ENCODE measurements at regions not wholly inside any gene's neighbourhood (a gene's known extent, or its start where the extent isn't known, plus 50 kb on each side); places are given as distances from the start of the nearest gene placed in this dataset.

DNA sequence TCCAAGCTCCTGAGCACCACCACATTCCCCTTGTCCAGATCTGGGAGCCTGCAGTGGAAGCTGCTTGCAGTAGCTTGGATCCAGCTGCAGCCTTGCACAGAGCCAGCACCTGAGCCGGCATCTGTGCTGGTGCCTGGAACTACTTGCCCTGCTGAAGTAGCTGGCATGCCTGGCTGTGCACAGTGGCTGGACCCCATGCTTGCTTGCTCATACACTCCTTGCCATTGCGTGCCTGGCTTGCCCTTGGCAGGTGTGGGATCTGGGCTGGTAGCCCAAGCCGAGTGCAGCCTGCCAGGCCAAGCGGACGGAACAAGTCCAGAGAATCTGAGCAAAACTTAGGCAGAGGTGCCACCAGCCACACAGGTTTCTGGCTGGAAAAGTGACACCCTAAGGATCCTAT lies 759.9 kb downstream of the IPMK start:
- no peaks in the 10 kb centered on the region for H3F3A ChIP-seq (replicated peaks; ENCODE audit: low read depth)
- H2AFZ ChIP-seq, result no peak overlapping the region
- no peaks in the 10 kb centered on the region for H3K4me1 ChIP-seq (ENCODE audit: insufficient read depth)
- no peak overlapping the region for H3K27ac Mint-ChIP-seq
- no peaks in the 10 kb centered on the region for H3K27me3 Mint-ChIP-seq (ENCODE audit: insufficient read depth, low read depth, poor library complexity)
- H3K4me3 Mint-ChIP-seq, result no peak overlapping the region
- H3K9me3 Mint-ChIP-seq, result peaks cover 7% of the 10 kb centered on the region
- no peaks in the 10 kb centered on the region for H3K4me1 Mint-ChIP-seq
- no peaks in the 10 kb centered on the region for H3K79me2 ChIP-seq (replicated peaks; ENCODE audit: insufficient read depth)
- H3K36me3 ChIP-seq (ENCODE audit: insufficient read depth), result no peaks in the 10 kb centered on the region
- no peak for TF ChIP-seq NANOG (IDR thresholded peaks at IDR 0.05; ENCODE audit: borderline replicate concordance)
- TF ChIP-seq ZNF331 (CRISPR knock-in tag; IDR thresholded peaks at IDR 0.05; ENCODE audit: low read depth), result no peak
- no peak for TF ChIP-seq CREB1 (CRISPR knock-in tag; IDR thresholded peaks at IDR 0.05; ENCODE audit: low read depth)
- TF ChIP-seq EZH2 (IDR thresholded peaks at IDR 0.05; ENCODE audit: low read depth, unreplicated experiment), result no peak
- no peak for TF ChIP-seq POLR2AphosphoS5 (IDR thresholded peaks at IDR 0.05; ENCODE audit: low read depth)
- TF ChIP-seq, protein P1, sequence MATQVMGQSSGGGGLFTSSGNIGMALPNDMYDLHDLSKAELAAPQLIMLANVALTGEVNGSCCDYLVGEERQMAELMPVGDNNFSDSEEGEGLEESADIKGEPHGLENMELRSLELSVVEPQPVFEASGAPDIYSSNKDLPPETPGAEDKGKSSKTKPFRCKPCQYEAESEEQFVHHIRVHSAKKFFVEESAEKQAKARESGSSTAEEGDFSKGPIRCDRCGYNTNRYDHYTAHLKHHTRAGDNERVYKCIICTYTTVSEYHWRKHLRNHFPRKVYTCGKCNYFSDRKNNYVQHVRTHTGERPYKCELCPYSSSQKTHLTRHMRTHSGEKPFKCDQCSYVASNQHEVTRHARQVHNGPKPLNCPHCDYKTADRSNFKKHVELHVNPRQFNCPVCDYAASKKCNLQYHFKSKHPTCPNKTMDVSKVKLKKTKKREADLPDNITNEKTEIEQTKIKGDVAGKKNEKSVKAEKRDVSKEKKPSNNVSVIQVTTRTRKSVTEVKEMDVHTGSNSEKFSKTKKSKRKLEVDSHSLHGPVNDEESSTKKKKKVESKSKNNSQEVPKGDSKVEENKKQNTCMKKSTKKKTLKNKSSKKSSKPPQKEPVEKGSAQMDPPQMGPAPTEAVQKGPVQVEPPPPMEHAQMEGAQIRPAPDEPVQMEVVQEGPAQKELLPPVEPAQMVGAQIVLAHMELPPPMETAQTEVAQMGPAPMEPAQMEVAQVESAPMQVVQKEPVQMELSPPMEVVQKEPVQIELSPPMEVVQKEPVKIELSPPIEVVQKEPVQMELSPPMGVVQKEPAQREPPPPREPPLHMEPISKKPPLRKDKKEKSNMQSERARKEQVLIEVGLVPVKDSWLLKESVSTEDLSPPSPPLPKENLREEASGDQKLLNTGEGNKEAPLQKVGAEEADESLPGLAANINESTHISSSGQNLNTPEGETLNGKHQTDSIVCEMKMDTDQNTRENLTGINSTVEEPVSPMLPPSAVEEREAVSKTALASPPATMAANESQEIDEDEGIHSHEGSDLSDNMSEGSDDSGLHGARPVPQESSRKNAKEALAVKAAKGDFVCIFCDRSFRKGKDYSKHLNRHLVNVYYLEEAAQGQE (IDR thresholded peaks at IDR 0.05; ENCODE audit: unreplicated experiment), result no peak
- TF ChIP-seq, protein P2, sequence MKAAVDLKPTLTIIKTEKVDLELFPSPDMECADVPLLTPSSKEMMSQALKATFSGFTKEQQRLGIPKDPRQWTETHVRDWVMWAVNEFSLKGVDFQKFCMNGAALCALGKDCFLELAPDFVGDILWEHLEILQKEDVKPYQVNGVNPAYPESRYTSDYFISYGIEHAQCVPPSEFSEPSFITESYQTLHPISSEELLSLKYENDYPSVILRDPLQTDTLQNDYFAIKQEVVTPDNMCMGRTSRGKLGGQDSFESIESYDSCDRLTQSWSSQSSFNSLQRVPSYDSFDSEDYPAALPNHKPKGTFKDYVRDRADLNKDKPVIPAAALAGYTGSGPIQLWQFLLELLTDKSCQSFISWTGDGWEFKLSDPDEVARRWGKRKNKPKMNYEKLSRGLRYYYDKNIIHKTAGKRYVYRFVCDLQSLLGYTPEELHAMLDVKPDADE (IDR thresholded peaks at IDR 0.05), result no peak
- TF ChIP-seq EZH2phosphoT487 (IDR thresholded peaks at IDR 0.05; ENCODE audit: unreplicated experiment), result no peak
- DNase-seq (ENCODE audit: low spot score), result no peak
- H3K4me3 ChIP-seq, result no peak overlapping the region
- peaks cover 2% of the 10 kb centered on the region; the same call in 1 of the 2 replicates for H3K9me2 ChIP-seq (ENCODE audit: insufficient read depth)
- no peak overlapping the region for H3K27ac ChIP-seq (ENCODE audit: low read depth)
- no peaks in the 10 kb centered on the region for H3K27me3 ChIP-seq (ENCODE audit: insufficient read depth)
- H3K4me2 ChIP-seq, result no peak overlapping the region
- no peak for ATAC-seq
- no peaks in the 10 kb centered on the region for H4K20me1 ChIP-seq (replicated peaks; ENCODE audit: insufficient read depth)
- H3K36me3 Mint-ChIP-seq (ENCODE audit: low read depth), result peaks cover 6% of the 10 kb centered on the region

DNA sequence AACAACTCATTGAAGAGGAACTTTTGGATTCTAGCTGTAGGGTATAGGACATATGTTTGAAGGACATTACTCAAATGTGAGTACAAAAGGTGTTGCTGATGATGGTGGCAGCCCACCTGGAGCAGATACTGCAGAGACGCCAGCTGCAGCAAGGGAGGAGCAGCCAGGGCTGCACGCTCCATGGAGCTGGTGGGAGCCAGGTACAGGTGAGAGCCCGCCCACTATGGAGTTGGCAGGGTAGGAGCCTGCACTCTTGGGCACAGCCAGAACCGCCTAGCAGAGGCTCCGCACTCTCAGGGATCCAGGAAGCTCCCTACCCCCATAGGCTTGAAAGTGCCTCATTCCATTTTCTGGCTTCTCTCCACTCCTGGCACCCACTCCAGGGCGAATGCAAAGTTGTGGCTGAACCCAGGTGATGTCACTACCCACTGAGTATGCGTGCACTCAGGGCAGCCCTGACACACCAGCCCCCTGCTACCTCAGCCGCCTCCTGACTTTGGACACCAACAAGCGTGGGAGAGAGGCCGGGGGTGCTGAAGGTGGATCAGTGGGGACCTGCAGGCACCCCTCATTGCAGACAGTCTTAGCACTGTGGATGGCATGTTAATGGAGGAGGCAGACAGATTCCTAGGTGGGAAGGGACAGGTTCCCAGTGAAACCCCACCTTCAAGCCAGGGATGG lies 761.1 kb downstream of the IPMK start:
- no peaks in the 10 kb centered on the region for H3K36me3 ChIP-seq (ENCODE audit: insufficient read depth)
- peaks cover 6% of the 10 kb centered on the region for H3K36me3 Mint-ChIP-seq (ENCODE audit: low read depth)

More for the DNA sequence above, 761.1 kb downstream of the IPMK start:
- H3K27ac ChIP-seq (ENCODE audit: low read depth), result no peak overlapping the region
- H3F3A ChIP-seq (replicated peaks; ENCODE audit: low read depth), result no peaks in the 10 kb centered on the region
- H3K9me2 ChIP-seq (ENCODE audit: insufficient read depth), result peaks cover 2% of the 10 kb centered on the region; the same call in 1 of the 2 replicates
- ATAC-seq (no peak), DNase-seq (ENCODE audit: low spot score) (no peak)
- no peak overlapping the region for H2AFZ ChIP-seq
- H3K4me2 ChIP-seq, result no peak overlapping the region
- no peak overlapping the region for H3K27ac Mint-ChIP-seq
- H3K79me2 ChIP-seq (replicated peaks; ENCODE audit: insufficient read depth), result no peaks in the 10 kb centered on the region
- H3K4me1 ChIP-seq (ENCODE audit: insufficient read depth), result no peaks in the 10 kb centered on the region
- no peaks in the 10 kb centered on the region for H3K27me3 Mint-ChIP-seq (ENCODE audit: insufficient read depth, low read depth, poor library complexity)
- no peak overlapping the region for H3K4me3 Mint-ChIP-seq
- no peak overlapping the region for H3K4me3 ChIP-seq
- TF ChIP-seq, protein P3, sequence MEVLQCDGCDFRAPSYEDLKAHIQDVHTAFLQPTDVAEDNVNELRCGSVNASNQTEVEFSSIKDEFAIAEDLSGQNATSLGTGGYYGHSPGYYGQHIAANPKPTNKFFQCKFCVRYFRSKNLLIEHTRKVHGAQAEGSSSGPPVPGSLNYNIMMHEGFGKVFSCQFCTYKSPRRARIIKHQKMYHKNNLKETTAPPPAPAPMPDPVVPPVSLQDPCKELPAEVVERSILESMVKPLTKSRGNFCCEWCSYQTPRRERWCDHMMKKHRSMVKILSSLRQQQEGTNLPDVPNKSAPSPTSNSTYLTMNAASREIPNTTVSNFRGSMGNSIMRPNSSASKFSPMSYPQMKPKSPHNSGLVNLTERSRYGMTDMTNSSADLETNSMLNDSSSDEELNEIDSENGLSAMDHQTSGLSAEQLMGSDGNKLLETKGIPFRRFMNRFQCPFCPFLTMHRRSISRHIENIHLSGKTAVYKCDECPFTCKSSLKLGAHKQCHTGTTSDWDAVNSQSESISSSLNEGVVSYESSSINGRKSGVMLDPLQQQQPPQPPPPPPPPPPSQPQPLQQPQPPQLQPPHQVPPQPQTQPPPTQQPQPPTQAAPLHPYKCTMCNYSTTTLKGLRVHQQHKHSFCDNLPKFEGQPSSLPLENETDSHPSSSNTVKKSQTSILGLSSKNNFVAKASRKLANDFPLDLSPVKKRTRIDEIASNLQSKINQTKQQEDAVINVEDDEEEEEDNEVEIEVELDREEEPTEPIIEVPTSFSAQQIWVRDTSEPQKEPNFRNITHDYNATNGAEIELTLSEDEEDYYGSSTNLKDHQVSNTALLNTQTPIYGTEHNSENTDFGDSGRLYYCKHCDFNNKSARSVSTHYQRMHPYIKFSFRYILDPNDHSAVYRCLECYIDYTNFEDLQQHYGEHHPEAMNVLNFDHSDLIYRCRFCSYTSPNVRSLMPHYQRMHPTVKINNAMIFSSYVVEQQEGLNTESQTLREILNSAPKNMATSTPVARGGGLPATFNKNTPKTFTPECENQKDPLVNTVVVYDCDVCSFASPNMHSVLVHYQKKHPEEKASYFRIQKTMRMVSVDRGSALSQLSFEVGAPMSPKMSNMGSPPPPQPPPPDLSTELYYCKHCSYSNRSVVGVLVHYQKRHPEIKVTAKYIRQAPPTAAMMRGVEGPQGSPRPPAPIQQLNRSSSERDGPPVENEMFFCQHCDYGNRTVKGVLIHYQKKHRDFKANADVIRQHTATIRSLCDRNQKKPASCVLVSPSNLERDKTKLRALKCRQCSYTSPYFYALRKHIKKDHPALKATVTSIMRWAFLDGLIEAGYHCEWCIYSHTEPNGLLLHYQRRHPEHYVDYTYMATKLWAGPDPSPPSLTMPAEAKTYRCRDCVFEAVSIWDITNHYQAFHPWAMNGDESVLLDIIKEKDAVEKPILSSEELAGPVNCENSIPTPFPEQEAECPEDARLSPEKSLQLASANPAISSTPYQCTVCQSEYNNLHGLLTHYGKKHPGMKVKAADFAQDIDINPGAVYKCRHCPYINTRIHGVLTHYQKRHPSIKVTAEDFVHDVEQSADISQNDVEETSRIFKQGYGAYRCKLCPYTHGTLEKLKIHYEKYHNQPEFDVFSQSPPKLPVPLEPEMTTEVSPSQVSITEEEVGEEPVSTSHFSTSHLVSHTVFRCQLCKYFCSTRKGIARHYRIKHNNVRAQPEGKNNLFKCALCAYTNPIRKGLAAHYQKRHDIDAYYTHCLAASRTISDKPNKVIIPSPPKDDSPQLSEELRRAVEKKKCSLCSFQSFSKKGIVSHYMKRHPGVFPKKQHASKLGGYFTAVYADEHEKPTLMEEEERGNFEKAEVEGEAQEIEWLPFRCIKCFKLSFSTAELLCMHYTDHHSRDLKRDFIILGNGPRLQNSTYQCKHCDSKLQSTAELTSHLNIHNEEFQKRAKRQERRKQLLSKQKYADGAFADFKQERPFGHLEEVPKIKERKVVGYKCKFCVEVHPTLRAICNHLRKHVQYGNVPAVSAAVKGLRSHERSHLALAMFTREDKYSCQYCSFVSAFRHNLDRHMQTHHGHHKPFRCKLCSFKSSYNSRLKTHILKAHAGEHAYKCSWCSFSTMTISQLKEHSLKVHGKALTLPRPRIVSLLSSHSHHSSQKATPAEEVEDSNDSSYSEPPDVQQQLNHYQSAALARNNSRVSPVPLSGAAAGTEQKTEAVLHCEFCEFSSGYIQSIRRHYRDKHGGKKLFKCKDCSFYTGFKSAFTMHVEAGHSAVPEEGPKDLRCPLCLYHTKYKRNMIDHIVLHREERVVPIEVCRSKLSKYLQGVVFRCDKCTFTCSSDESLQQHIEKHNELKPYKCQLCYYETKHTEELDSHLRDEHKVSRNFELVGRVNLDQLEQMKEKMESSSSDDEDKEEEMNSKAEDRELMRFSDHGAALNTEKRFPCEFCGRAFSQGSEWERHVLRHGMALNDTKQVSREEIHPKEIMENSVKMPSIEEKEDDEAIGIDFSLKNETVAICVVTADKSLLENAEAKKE (CRISPR knock-in tag; IDR thresholded peaks at IDR 0.05), result no peak
- TF ChIP-seq CREB1 (CRISPR knock-in tag; IDR thresholded peaks at IDR 0.05; ENCODE audit: low read depth) (no peak), JUNB (IDR thresholded peaks at IDR 0.05; ENCODE audit: unreplicated experiment) (no peak), NANOG (IDR thresholded peaks at IDR 0.05; ENCODE audit: borderline replicate concordance) (no peak), POLR2AphosphoS5 (IDR thresholded peaks at IDR 0.05; ENCODE audit: low read depth) (no peak), ZNF331 (CRISPR knock-in tag; IDR thresholded peaks at IDR 0.05; ENCODE audit: low read depth) (no peak)
- H3K4me1 Mint-ChIP-seq, result no peaks in the 10 kb centered on the region
- H3K9me3 Mint-ChIP-seq, result peaks cover 7% of the 10 kb centered on the region
- H3K27me3 ChIP-seq (ENCODE audit: insufficient read depth), result no peaks in the 10 kb centered on the region
- H4K20me1 ChIP-seq (replicated peaks; ENCODE audit: insufficient read depth), result no peaks in the 10 kb centered on the region
